Nephron progenitor cell (in vitro differentiated cells): ENCODE measurements at regions not wholly inside any gene's neighbourhood (a gene's known extent, or its start where the extent isn't known, plus 50 kb on each side); places are given as distances from the start of the nearest gene placed in this dataset.

Experiments used
- DNase-seq: peaks from one replicate; pipeline ENCODE4 v3.0.0; 2021
- H3K27ac Mint-ChIP-seq: 2 replicates; pipeline ENCODE4 v1.8.0; 2021; ENCODE audit warnings: mild to moderate bottlenecking, moderate library complexity, mixed read lengths
- H3K27me3 Mint-ChIP-seq: 2 replicates; pipeline ENCODE4 v1.8.0; 2021; ENCODE audit warnings: mild to moderate bottlenecking, low read depth, mixed read lengths; ENCODE audit not compliant: poor library complexity
- H3K36me3 Mint-ChIP-seq: 2 replicates; pipeline ENCODE4 v1.8.0; 2021; ENCODE audit warnings: low read depth, mixed read lengths
- H3K4me1 Mint-ChIP-seq: 2 replicates; pipeline ENCODE4 v1.8.0; 2021; ENCODE audit warnings: mixed read lengths
- H3K4me3 Mint-ChIP-seq: 2 replicates; pipeline ENCODE4 v1.8.0; 2021; ENCODE audit warnings: mild to moderate bottlenecking, moderate library complexity, mixed read lengths
- H3K9me3 Mint-ChIP-seq: 2 replicates; pipeline ENCODE4 v1.8.0; 2021; ENCODE audit warnings: mild to moderate bottlenecking, moderate library complexity, mixed read lengths
- TF ChIP-seq, protein P1 (sequence below): fragments of 200-600 bp; sonication (generic); IDR thresholded peaks from 2 replicates; pipeline ENCODE4 v1.5.0; 2021; ENCODE audit warnings: antibody characterized with exemption

DNA sequence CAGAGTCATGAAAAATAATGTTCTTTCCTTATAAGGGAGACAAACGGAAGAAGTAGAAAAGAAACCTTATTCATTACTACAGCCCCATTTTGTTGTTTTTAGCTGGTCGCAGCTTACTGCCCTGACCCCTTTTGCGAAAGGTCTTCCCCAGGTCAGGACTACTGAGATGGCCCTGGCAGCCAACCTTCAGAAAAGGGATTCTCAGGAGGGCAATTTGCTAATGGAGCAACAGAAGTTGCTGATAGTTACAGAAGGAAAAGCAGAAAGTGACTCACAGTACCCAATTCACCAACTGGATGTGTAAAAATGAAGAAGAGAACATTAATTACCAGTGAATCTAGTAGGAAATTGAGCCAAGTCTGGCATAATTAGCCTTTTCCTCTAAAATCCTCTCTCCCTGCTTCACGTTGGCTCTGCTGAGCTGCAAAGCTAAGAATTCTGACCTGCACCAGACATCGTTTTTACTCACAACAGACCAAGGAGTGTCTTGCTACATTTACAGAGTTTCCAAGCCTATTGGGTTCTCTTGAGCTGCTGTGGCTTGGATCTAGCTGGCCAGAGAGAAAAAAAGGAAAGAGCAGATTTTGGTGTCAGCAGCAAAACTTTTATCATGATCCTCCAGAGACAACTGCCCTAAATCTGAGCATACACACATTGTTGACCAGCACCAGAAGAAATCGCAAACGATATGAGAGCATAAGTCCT is 499.9 kb upstream of the FZD8 start:
- Mint-ChIP-seq H3K27me3 (no peaks in the 10 kb centered on the region), H3K4me1 (peaks cover 77% of the 10 kb centered on the region), H3K9me3 (peaks cover 42% of the 10 kb centered on the region), H3K36me3 (peaks cover 40% of the 10 kb centered on the region), H3K27ac (peak overlapping the region; percentile 98), H3K4me3 (peak overlapping the region; percentile 57)
- DNase-seq, result peak; percentile 19
- TF ChIP-seq, protein P1, sequence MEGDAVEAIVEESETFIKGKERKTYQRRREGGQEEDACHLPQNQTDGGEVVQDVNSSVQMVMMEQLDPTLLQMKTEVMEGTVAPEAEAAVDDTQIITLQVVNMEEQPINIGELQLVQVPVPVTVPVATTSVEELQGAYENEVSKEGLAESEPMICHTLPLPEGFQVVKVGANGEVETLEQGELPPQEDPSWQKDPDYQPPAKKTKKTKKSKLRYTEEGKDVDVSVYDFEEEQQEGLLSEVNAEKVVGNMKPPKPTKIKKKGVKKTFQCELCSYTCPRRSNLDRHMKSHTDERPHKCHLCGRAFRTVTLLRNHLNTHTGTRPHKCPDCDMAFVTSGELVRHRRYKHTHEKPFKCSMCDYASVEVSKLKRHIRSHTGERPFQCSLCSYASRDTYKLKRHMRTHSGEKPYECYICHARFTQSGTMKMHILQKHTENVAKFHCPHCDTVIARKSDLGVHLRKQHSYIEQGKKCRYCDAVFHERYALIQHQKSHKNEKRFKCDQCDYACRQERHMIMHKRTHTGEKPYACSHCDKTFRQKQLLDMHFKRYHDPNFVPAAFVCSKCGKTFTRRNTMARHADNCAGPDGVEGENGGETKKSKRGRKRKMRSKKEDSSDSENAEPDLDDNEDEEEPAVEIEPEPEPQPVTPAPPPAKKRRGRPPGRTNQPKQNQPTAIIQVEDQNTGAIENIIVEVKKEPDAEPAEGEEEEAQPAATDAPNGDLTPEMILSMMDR, result no peak

DNA sequence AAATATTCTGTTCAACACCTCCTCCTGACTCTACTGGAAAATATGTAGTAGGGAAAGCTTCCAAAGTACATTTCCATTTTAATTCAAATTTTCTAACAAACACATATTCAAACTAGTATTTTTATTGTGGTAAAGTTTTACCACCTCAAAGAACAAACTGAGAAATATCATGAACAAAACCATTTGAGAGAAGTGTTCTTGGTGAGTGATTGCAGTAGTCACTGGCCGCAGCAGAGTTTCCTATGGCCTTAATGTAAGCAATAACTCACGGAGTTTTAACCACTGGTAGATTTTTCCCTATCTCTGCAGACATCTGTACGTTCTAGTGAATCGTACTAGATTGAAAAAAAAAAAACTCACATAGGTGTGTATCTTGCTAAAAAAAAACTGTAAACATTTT is 487.0 kb upstream of the FZD8 start:
- peaks cover 15% of the 10 kb centered on the region for H3K4me1 Mint-ChIP-seq
- no peak overlapping the region for H3K27ac Mint-ChIP-seq
- TF ChIP-seq, protein P1, result no peak
- peaks cover 6% of the 10 kb centered on the region for H3K9me3 Mint-ChIP-seq
- no peak for DNase-seq
- no peak overlapping the region for H3K4me3 Mint-ChIP-seq
- H3K27me3 Mint-ChIP-seq, result peaks cover 4% of the 10 kb centered on the region
- peaks cover 5% of the 10 kb centered on the region for H3K36me3 Mint-ChIP-seq

- no peak overlapping the region for H3K4me3 Mint-ChIP-seq
- H3K27ac Mint-ChIP-seq, result no peak overlapping the region
- peaks cover 11% of the 10 kb centered on the region for H3K9me3 Mint-ChIP-seq
- no peak for DNase-seq
- H3K4me1 Mint-ChIP-seq, result peaks cover 15% of the 10 kb centered on the region
- H3K27me3 Mint-ChIP-seq, result peaks cover 4% of the 10 kb centered on the region
- H3K36me3 Mint-ChIP-seq, result peaks cover 9% of the 10 kb centered on the region
- TF ChIP-seq, protein P1, result no peak
These were observed 484.0 kb upstream of the FZD8 start for GRCh38 chr10:36126076-36126475.

- Mint-ChIP-seq H3K27me3 (peaks cover 9% of the 10 kb centered on the region), H3K27ac (peak overlapping the region; percentile 38), H3K9me3 (peaks cover 9% of the 10 kb centered on the region), H3K4me1 (peaks cover 42% of the 10 kb centered on the region), H3K36me3 (peaks cover 8% of the 10 kb centered on the region), H3K4me3 (no peak overlapping the region)
- TF ChIP-seq, protein P1, result no peak
- no peak for DNase-seq
These were observed 477.4 kb upstream of the FZD8 start for GRCh38 chr10:36119455-36119854.

GRCh38 chr10:36118314-36118713 is 476.2 kb upstream of the FZD8 start:
- Mint-ChIP-seq H3K4me1 (peaks cover 42% of the 10 kb centered on the region), H3K9me3 (no peaks in the 10 kb centered on the region), H3K4me3 (peak overlapping the region; percentile 30), H3K27ac (peak overlapping the region; percentile 60), H3K36me3 (no peaks in the 10 kb centered on the region), H3K27me3 (peaks cover 9% of the 10 kb centered on the region)
- TF ChIP-seq, protein P1, result no peak
- no peak for DNase-seq

- TF ChIP-seq, protein P1, result no peak
- DNase-seq, result no peak
- Mint-ChIP-seq H3K4me3 (peak overlapping the region; percentile 30), H3K27me3 (peaks cover 9% of the 10 kb centered on the region), H3K36me3 (no peaks in the 10 kb centered on the region), H3K4me1 (peaks cover 42% of the 10 kb centered on the region), H3K27ac (peak overlapping the region; percentile 60), H3K9me3 (no peaks in the 10 kb centered on the region)
These were observed 475.8 kb upstream of the FZD8 start for GRCh38 chr10:36117890-36118289.
